ENCODE measurements at regions not wholly inside any gene's neighbourhood (a gene's known extent, or its start where the extent isn't known, plus 50 kb on each side); places are given as distances from the start of the nearest gene placed in this dataset.

- FAIRE-seq (no peak), ATAC-seq (no peak), DNase-seq (ENCODE audit: low read depth, low spot score) (no peak)
- H3K4me3 ChIP-seq: no peak overlapping the region
- no peak overlapping the region for H2AFZ ChIP-seq (ENCODE audit: control insufficient read depth, low read depth, low read length)
- no peak overlapping the region for H3K9ac ChIP-seq (ENCODE audit: control insufficient read depth, insufficient read depth, low read length)
- CTCF ChIA-PET: interaction anchor here (0.7 kb wide), 1 partner anchor 1663 kb away, joined by 3 read pairs; no protein-coding TSS in a partner anchor
- no peak overlapping the region for H3K4me2 ChIP-seq (ENCODE audit: control insufficient read depth, insufficient read depth)
- WGBS (ENCODE audit: insufficient coverage, insufficient replicate concordance, low lambda C conversion rate, missing lambda C conversion rate): 48% methylated on average over 1 of the region's 1 CpG
- no peaks in the 10 kb centered on the region for H3K36me3 ChIP-seq (ENCODE audit: control insufficient read depth in 2 of 2, insufficient read depth in 2 of 2, low read length in 1 of 2)
- no peaks in the 10 kb centered on the region for H3K79me2 ChIP-seq (ENCODE audit: control insufficient read depth, insufficient read depth, low read length)
- H3K27me3 ChIP-seq (replicated peaks in 1 of 2; ENCODE audit: control insufficient read depth in 2 of 2, insufficient read depth in 2 of 2, low read length in 1 of 2): no peaks in the 10 kb centered on the region
- RAD21 ChIA-PET (ENCODE audit: unreplicated experiment): no interaction called here
- POLR2A ChIA-PET: no interaction called here
- no peaks in the 10 kb centered on the region for H4K20me1 ChIP-seq (ENCODE audit: control insufficient read depth, insufficient read depth)
- intact Hi-C loops (cut with micrococcal nuclease; ENCODE audit: unreplicated experiment): no loop called here
- in situ Hi-C loops (cut with MboI): no loop called here
- H3K27ac ChIP-seq (ENCODE audit: control insufficient read depth, insufficient read depth): no peak overlapping the region
- TF ChIP-seq PKNOX1 (IDR thresholded peaks at IDR 0.05): no peak
- TF ChIP-seq MXI1 (IDR thresholded peaks at IDR 0.05; ENCODE audit: low read depth, low read length): no peak
- no peak for TF ChIP-seq LARP7 (IDR thresholded peaks at IDR 0.05)
- TF ChIP-seq MAX (IDR thresholded peaks at IDR 0.05; ENCODE audit: low read depth, low read length): no peak
- TF ChIP-seq ZNF622 (IDR thresholded peaks at IDR 0.05): no peak
- TF ChIP-seq EZH2 (IDR thresholded peaks at IDR 0.05; ENCODE audit: borderline replicate concordance, control insufficient read depth, low read depth, low read length): no peak
- TF ChIP-seq MLLT1 (IDR thresholded peaks at IDR 0.05): no peak
- TF ChIP-seq KAT2A (conservative IDR thresholded peaks at IDR 0.05; ENCODE audit: control insufficient read depth, low read depth, low read length): no peak
- TF ChIP-seq HSF1 (IDR thresholded peaks at IDR 0.05; ENCODE audit: low read depth, low read length): no peak
- no peak for TF ChIP-seq ZZZ3 (IDR thresholded peaks at IDR 0.05; ENCODE audit: control insufficient read depth, insufficient read length, low read depth)
- no peak for TF ChIP-seq SIN3A (IDR thresholded peaks at IDR 0.05; ENCODE audit: low read depth, low read length)
- no peak for TF ChIP-seq POU2F2 (IDR thresholded peaks at IDR 0.05; ENCODE audit: borderline replicate concordance, low read depth, low read length)
- TF ChIP-seq SIX5 (IDR thresholded peaks at IDR 0.05; ENCODE audit: low read depth, low read length, severe bottlenecking): no peak
- TF ChIP-seq CEBPZ (IDR thresholded peaks at IDR 0.05; ENCODE audit: low read depth, low read length): no peak
- BruUV-seq (replicated peaks): no TSS peak
- SMC1A ChIA-PET (ENCODE audit: uncharacterized antibody, unreplicated experiment): interaction anchor here (1.3 kb wide), 1 partner anchor 10 kb away, joined by 3 read pairs; no protein-coding TSS in a partner anchor
- H3K9me3 ChIP-seq (replicated peaks; ENCODE audit: control insufficient read depth, insufficient read depth, low read length): no peaks in the 10 kb centered on the region
- no peaks in the 10 kb centered on the region for H3K4me1 ChIP-seq (ENCODE audit: control insufficient read depth, insufficient read depth, low read length)
Measured at GRCh38 chr2:53572696-53573095, 194.9 kb upstream of the CHAC2 start.
